Stimulated activated naive CD8-positive, alpha-beta T cell treated with anti-CD3 and anti-CD28 coated beads, Interleukin-15, Interleukin-2, amounts not matched to agents 100 ng/mL and 50 ng/mL, for 24 hours (primary cell): ENCODE measurements at regions not wholly inside any gene's neighbourhood (a gene's known extent, or its start where the extent isn't known, plus 50 kb on each side); places are given as distances from the start of the nearest gene placed in this dataset.

ENCODE experiments used
- H3K27ac Mint-ChIP-seq: one replicate; pipeline ENCODE4 v1.8.0; 2021; ENCODE audit warnings: mild to moderate bottlenecking, mixed read lengths
- H3K27me3 Mint-ChIP-seq: one replicate; pipeline ENCODE4 v1.8.0; 2021; ENCODE audit warnings: mixed read lengths
- H3K36me3 Mint-ChIP-seq: one replicate; pipeline ENCODE4 v1.8.0; 2021; ENCODE audit warnings: low read depth, mixed read lengths
- H3K4me1 Mint-ChIP-seq: one replicate; pipeline ENCODE4 v1.8.0; 2021; ENCODE audit warnings: low read depth, mixed read lengths
- H3K4me3 Mint-ChIP-seq: one replicate; pipeline ENCODE4 v1.8.0; 2021; ENCODE audit warnings: mild to moderate bottlenecking, mixed read lengths
- H3K9me3 Mint-ChIP-seq: one replicate; pipeline ENCODE4 v1.8.0; 2021; ENCODE audit warnings: mixed read lengths

- H3K27me3 Mint-ChIP-seq, result no peaks in the 10 kb centered on the region
- no peaks in the 10 kb centered on the region for H3K9me3 Mint-ChIP-seq
- no peaks in the 10 kb centered on the region for H3K36me3 Mint-ChIP-seq
- H3K4me1 Mint-ChIP-seq, result no peaks in the 10 kb centered on the region
- no peak overlapping the region for H3K4me3 Mint-ChIP-seq
- H3K27ac Mint-ChIP-seq, result no peak overlapping the region
These were observed 87.3 kb upstream of the LRIG3 start for GRCh38 chr12:59007620-59008019.

- Mint-ChIP-seq H3K27ac (no peak overlapping the region), H3K9me3 (no peaks in the 10 kb centered on the region), H3K27me3 (no peaks in the 10 kb centered on the region), H3K4me3 (no peak overlapping the region), H3K36me3 (no peaks in the 10 kb centered on the region), H3K4me1 (no peaks in the 10 kb centered on the region)
These were observed 85.1 kb upstream of the LRIG3 start for GRCh38 chr12:59005193-59005955.

GRCh38 chr12:59004456-59004855, 84.2 kb upstream of the LRIG3 start:
- H3K9me3 Mint-ChIP-seq, result no peaks in the 10 kb centered on the region
- no peak overlapping the region for H3K4me3 Mint-ChIP-seq
- H3K27ac Mint-ChIP-seq, result no peak overlapping the region
- no peaks in the 10 kb centered on the region for H3K4me1 Mint-ChIP-seq
- no peaks in the 10 kb centered on the region for H3K27me3 Mint-ChIP-seq
- no peaks in the 10 kb centered on the region for H3K36me3 Mint-ChIP-seq

GRCh38 chr12:58995666-58996363, 75.5 kb upstream of the LRIG3 start:
- no peaks in the 10 kb centered on the region for H3K27me3 Mint-ChIP-seq
- no peak overlapping the region for H3K4me3 Mint-ChIP-seq
- H3K27ac Mint-ChIP-seq, result no peak overlapping the region
- no peaks in the 10 kb centered on the region for H3K36me3 Mint-ChIP-seq
- peaks cover 4% of the 10 kb centered on the region for H3K9me3 Mint-ChIP-seq
- H3K4me1 Mint-ChIP-seq, result no peaks in the 10 kb centered on the region

- Mint-ChIP-seq H3K9me3 (peaks cover 19% of the 10 kb centered on the region), H3K4me3 (no peak overlapping the region)
These were observed 68.5 kb upstream of the LRIG3 start for GRCh38 chr12:58988643-58989344.

GRCh38 chr12:58981961-58982360, 61.7 kb upstream of the LRIG3 start:
- Mint-ChIP-seq H3K27ac (no peak overlapping the region), H3K27me3 (no peaks in the 10 kb centered on the region), H3K4me1 (no peaks in the 10 kb centered on the region), H3K4me3 (no peak overlapping the region), H3K36me3 (no peaks in the 10 kb centered on the region), H3K9me3 (peaks cover 5% of the 10 kb centered on the region)

More at GRCh38 chr12:58988643-58989344, 68.5 kb upstream of the LRIG3 start:
- H3K27ac Mint-ChIP-seq, result no peak overlapping the region
- H3K4me1 Mint-ChIP-seq, result no peaks in the 10 kb centered on the region
- no peaks in the 10 kb centered on the region for H3K36me3 Mint-ChIP-seq
- no peaks in the 10 kb centered on the region for H3K27me3 Mint-ChIP-seq

GRCh38 chr12:58980768-58981167, 60.5 kb upstream of the LRIG3 start:
- peaks cover 4% of the 10 kb centered on the region for H3K9me3 Mint-ChIP-seq
- H3K36me3 Mint-ChIP-seq, result no peaks in the 10 kb centered on the region
- H3K4me1 Mint-ChIP-seq, result no peaks in the 10 kb centered on the region
- no peak overlapping the region for H3K27ac Mint-ChIP-seq
- no peak overlapping the region for H3K4me3 Mint-ChIP-seq
- H3K27me3 Mint-ChIP-seq, result no peaks in the 10 kb centered on the region

- Mint-ChIP-seq H3K36me3 (no peaks in the 10 kb centered on the region), H3K4me3 (no peak overlapping the region), H3K27me3 (no peaks in the 10 kb centered on the region), H3K4me1 (no peaks in the 10 kb centered on the region), H3K27ac (no peak overlapping the region), H3K9me3 (peaks cover 4% of the 10 kb centered on the region)
These were observed 58.4 kb upstream of the LRIG3 start for GRCh38 chr12:58978717-58979116.

GRCh38 chr12:58977476-58977875, 57.2 kb upstream of the LRIG3 start:
- Mint-ChIP-seq H3K4me3 (no peak overlapping the region), H3K27me3 (no peaks in the 10 kb centered on the region), H3K36me3 (no peaks in the 10 kb centered on the region)

GRCh38 chr12:58976146-58976545, 55.8 kb upstream of the LRIG3 start:
- Mint-ChIP-seq H3K9me3 (peaks cover 4% of the 10 kb centered on the region), H3K27me3 (no peaks in the 10 kb centered on the region), H3K4me3 (no peak overlapping the region), H3K36me3 (no peaks in the 10 kb centered on the region), H3K27ac (no peak overlapping the region), H3K4me1 (no peaks in the 10 kb centered on the region)

More at GRCh38 chr12:58977476-58977875, 57.2 kb upstream of the LRIG3 start:
- Mint-ChIP-seq H3K4me1 (no peaks in the 10 kb centered on the region), H3K9me3 (peaks cover 4% of the 10 kb centered on the region), H3K27ac (no peak overlapping the region)
